Fibroblast of the aortic adventitia (primary cell): ENCODE measurements at regions not wholly inside any gene's neighbourhood (a gene's known extent, or its start where the extent isn't known, plus 50 kb on each side); places are given as distances from the start of the nearest gene placed in this dataset.

Source experiments
- DNase-seq: peaks from one replicate; pipeline ENCODE4 v3.0.0-alpha.2; 2010; ENCODE audit warnings: low read depth
- H3K4me3 ChIP-seq: 2 replicates; pipeline ENCODE4 v1.5.1; 2011; ENCODE audit warnings: low read depth, mild to moderate bottlenecking, control low read depth, low read length, moderate library complexity
- TF ChIP-seq, protein P1 (sequence below): IDR thresholded peaks from 2 replicates; pipeline ENCODE4 v1.5.1; 2011; ENCODE audit warnings: mild to moderate bottlenecking, low read length, control low read depth, inconsistent platforms; ENCODE audit not compliant: insufficient read depth

- TF ChIP-seq, protein P1, sequence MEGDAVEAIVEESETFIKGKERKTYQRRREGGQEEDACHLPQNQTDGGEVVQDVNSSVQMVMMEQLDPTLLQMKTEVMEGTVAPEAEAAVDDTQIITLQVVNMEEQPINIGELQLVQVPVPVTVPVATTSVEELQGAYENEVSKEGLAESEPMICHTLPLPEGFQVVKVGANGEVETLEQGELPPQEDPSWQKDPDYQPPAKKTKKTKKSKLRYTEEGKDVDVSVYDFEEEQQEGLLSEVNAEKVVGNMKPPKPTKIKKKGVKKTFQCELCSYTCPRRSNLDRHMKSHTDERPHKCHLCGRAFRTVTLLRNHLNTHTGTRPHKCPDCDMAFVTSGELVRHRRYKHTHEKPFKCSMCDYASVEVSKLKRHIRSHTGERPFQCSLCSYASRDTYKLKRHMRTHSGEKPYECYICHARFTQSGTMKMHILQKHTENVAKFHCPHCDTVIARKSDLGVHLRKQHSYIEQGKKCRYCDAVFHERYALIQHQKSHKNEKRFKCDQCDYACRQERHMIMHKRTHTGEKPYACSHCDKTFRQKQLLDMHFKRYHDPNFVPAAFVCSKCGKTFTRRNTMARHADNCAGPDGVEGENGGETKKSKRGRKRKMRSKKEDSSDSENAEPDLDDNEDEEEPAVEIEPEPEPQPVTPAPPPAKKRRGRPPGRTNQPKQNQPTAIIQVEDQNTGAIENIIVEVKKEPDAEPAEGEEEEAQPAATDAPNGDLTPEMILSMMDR, result no peak
- DNase-seq, result no peak
- no peak overlapping the region for H3K4me3 ChIP-seq
Measured at GRCh38 chr20:53800883-53801604, 207.4 kb upstream of the ZNF217 start.

DNA sequence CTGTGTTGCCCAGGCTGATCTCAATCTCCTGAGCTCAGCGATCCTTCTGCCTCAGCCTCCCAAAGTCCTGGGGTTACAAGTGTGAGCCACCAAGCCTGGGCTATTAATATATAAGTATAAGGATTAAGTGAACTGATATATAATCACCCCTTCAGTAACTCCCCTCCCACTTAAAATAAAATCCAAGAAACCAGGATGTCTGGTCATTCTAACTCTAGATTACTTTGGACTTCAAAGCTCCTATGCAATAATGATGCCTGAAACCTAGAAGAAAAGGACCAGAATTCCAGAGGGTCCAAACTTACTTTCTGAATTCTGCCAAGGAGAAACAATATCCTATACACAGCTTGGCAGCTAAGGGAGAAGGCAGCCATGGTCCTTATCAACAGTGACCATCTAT is 206.8 kb upstream of the ZNF217 start:
- DNase-seq, result no peak
- TF ChIP-seq, protein P1, result no peak
- no peak overlapping the region for H3K4me3 ChIP-seq

DNA sequence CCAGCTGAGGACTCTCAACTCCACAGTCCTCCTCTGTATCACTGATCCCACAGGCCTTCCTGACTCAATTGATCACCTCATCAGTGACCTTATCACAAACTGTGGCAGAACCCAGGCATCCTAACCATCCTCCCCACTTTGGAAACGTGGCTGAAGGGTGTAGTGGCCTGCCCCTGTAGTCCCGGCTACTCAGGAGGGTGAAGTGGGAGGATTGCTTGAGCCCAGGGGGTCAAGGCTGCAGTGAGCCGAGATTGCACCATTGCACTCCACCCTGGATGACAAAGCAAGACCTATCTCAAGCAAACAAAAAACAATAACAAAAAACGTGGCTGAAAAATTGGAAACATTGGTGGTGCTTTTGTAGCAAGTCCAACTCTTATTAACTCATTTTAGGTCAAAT is 203.4 kb upstream of the ZNF217 start:
- TF ChIP-seq, protein P1, result no peak
- DNase-seq, result no peak
- no peak overlapping the region for H3K4me3 ChIP-seq

DNA sequence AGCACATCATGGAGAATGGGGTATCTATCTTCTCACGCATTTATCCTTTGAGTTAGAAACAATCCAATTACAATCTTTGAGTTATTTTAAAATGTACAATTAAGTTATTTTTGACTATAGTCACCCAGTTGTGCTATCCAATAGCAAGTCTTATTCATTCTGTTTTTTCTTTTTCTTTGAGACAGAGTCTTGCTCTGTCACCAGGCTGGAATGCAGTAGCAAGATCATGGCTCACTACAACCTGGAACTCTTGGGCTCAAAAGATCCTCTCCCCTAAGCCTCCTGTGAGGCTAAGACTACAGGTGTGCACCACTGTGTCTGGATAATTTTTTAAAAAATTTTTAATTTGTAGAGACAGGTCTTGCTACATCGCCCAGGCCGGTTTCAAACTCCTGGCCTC is 201.5 kb upstream of the ZNF217 start:
- DNase-seq, result no peak
- H3K4me3 ChIP-seq, result no peak overlapping the region
- TF ChIP-seq, protein P1, result no peak

GRCh38 chr20:53794529-53795115 is 201.0 kb upstream of the ZNF217 start:
- DNase-seq, result no peak
- H3K4me3 ChIP-seq, result no peak overlapping the region
- TF ChIP-seq, protein P1, result no peak

- TF ChIP-seq, protein P1, result no peak
- H3K4me3 ChIP-seq, result no peak overlapping the region
- DNase-seq, result peak; percentile 33
Measured at GRCh38 chr20:53793783-53794383, 200.2 kb upstream of the ZNF217 start.
